Hematopoietic multipotent progenitor cell treated with erythropoietin and hydrocortisone succinate and interleukin-3 and kit ligand, for 4 days (in vitro differentiated cells): ENCODE measurements at regions not wholly inside any gene's neighbourhood (a gene's known extent, or its start where the extent isn't known, plus 50 kb on each side); places are given as distances from the start of the nearest gene placed in this dataset.

ENCODE experiments used
- DNase-seq: peaks from one replicate; pipeline ENCODE4 v3.0.0-alpha.2; 2015

DNA sequence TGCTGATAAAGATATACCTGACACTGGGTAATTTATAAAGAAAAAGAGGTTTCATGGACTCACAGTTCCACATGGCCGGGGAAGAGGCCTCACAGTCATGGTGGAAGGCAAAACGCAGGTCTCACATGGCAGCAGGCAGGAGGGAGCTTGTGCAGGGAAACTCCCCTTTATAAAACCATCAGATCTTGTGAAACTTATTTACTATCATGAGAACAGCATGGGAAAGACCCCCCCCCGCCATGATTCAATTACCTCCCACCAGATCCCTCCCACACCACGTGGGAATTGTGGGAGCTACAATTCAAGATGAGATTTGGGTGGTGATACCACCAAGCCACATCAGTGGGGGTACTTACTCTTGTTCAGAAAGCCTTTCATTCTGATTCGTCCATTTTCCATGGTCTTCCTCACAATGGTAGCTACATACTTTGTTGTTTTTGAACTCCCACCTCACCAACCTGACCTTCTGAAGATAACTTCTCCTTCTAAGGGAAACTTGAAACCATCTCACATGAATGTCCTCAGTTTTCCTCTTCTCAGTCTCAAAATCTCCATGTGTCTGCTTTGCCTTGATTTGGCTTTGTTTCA lies 275.6 kb upstream of the PROK2 start:
- no peak for DNase-seq

DNA sequence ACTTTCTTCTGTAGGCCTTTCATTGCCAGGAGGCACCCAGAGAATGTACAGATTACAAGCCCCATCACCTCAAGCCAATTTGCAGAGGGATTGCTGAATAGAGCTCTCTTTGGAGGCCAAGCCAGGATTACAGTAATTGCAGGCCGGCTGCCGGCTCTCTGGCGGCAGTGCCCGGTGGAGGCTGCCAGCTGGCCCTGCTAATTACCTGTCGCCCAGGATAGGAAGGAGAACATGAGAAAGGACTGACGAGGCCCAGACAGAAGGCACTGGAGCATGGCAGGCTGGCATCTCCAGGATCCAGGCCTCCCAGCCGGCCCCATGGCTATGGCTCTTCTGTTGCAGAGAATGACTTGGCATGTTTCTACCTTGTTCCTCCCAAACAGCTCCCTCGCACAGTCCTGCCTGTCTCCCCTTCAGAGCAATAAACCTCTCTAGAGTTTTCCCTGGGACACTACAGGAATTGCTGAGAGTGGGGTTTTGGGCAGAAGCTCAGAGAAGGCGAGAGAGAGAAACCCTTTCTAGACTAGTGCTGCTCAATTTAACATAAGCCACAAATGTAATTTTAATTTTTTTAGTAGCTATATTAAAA lies 273.6 kb upstream of the PROK2 start:
- no peak for DNase-seq

DNA sequence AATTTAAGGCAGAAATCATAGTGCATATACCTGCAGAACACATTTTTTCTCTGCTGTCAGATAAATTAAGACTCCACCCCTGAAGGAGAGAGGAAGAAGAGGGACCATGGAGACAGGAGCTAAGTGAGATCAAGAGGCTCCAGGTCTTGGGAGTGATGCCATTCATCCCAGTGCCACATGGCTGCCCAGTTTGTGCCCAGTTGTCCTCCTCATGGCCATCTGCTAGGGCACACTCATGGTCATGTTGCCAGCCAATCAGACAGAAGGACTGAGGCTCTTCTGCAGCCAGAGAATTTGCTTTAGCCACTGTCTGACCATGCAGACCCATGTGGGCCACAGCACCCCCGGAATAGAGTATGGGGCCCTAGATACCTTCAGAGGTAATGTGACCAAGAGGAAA lies 270.5 kb upstream of the PROK2 start:
- DNase-seq = no peak

DNA sequence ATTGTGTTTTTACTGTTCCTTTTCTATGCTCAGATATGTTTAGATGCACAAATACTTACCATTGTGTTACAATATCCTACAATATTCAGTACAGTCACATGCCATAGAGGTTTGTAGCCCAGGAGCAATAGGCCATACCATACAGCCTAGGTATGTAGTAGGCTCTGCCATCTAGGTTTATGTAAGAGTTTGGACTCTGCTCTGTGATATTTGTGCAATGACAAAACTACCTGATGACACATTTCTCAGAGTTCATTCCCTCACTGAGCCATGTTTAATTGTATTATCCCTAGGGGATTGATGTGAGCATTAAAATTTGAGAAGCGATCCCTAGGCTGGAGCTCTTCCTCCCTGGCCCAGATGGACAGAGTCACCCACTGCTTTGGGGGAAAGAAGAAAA lies 270.0 kb upstream of the PROK2 start:
- DNase-seq = no peak

DNA sequence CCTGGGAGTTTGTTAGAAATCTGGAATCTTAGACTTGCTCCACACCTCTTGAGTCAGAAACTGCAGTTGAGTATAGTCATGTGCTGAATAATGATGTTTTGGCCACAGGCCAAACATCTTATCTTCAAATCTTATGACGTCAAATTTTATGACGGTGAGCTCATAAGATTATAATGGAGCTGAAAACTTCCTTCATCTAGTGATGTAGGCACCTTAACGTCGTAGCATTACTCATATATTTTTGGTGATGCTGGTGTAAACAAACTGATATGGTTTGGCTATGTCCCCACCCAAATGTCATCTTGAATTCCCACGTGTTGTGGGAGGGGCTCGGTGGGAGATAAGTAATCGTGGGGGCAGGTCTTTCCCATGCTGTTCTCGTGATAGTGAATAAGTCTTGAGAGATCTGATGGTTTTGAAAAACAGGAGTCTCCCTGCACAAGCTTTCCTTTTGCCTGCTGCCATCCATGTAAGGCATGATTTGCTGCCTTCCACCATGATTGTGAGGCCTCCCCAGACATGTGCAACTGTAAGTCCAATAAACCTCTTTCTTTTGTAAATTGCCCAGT lies 268.0 kb upstream of the PROK2 start:
- DNase-seq = peak; percentile 13

DNA sequence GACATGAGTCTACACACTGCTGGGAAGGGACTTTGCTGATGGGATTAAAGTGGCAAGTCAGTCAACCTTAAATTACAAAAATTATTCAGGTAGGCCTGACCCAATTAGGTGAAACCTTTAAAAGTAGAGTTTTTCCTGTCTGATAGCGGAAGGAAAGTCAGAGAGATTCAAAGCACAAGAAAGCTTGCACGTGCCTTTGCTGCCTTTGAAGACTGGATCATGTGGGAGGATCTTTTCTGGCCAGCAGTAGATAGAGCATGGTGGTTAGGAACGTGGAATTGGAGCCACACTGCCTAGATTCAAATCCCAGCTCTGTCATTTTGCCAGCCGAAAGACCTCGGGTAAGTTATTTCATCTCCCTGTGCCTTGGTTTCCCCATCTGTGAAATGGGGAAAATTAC lies 265.8 kb upstream of the PROK2 start:
- no peak for DNase-seq

DNA sequence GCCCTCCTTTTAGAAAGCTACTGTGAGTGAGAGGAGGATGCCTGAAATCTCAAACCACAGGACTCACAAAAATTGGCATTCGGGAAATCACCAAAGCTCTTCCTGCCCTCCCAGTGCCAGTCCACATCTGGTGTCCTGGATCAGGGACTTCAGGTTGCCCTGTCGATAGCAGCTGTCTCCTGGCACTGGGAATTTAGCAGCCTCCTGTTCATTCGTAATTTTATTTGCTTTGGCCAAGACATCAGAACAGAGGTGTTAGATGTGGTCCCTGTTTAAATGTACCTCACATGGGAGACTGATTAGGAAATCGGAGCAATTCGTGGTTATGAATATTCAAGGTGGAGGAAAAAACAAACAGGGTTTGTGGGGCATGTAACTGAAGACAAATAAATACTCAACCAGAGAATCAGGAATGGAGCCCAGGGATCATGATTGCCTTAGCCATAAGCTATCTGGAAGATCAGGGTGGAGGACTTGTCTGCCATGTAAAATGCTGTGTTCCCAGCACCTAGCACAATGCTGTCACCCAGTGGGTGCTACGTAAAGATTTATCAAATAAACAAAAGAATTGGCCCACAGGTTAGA lies 265.2 kb upstream of the PROK2 start:
- DNase-seq = no peak

DNA sequence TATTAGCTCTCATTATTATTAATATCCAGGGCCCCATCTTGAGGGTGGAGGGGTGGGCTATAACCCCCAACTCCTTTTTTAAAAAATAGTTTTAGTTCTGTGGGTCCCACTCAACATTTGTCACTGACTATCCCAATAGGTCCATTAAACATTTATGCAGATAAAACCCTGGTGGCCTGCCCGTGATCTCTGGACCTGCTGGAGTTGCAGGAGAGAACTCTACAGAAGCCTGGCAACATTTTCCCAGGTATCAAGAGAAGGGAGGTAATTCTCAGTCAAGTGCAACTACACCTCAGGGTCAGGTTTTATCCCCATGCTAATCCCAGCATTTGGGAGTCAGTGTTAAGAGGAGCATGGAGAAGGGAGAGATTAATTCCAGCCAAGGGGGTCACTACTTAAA lies 264.4 kb upstream of the PROK2 start:
- no peak for DNase-seq

DNA sequence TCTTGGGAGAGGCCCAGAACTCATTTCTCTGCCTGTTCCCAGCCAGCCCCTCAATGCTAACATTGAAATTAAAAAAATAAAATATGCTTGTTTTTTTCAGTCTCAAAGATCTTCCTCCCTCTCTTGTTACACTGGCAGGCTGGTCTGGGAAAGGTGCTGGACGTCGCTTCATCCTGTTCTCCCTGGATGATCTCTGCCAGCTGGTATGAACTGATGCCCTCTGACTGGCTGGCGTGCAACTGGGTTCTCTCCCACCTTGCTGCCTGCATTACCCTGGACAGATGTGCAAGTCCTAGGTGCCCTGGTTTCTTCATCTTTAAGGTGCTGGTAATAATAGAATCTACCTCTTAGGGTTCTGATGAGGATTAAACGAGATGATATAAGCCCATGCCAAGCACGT lies 263.9 kb upstream of the PROK2 start:
- no peak for DNase-seq

DNA sequence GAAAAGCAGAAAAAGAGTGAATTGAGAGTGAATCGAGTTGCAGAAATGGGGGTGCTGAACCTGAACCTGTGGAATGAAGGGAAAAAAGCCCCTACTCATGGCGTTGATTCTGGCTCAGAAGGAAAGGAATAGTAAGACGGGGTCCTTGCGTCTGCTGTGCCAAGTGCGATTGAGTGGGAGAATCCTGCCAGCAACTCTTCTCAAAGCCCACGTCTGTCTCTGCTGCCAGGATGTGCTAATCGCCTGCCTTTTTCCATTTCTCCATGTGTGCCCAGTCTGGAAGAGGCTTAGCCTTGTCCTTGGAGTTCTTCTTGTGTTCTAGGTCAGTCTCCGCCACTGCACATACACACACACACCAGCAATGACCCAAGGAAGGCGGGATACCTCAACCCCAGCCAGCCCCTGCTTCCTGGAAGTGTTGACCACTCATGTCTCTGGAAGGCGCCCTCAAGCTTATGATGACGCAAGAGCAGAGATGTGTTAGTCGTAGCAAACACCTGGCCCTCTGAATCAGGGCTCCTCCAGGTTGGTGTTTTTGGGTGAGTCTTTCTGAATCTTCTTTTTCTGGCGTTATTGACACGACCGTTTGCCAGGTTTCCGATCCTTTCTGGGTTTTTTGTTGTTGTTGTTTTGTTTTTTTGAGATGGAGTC lies 262.4 kb upstream of the PROK2 start:
- DNase-seq = no peak

DNA sequence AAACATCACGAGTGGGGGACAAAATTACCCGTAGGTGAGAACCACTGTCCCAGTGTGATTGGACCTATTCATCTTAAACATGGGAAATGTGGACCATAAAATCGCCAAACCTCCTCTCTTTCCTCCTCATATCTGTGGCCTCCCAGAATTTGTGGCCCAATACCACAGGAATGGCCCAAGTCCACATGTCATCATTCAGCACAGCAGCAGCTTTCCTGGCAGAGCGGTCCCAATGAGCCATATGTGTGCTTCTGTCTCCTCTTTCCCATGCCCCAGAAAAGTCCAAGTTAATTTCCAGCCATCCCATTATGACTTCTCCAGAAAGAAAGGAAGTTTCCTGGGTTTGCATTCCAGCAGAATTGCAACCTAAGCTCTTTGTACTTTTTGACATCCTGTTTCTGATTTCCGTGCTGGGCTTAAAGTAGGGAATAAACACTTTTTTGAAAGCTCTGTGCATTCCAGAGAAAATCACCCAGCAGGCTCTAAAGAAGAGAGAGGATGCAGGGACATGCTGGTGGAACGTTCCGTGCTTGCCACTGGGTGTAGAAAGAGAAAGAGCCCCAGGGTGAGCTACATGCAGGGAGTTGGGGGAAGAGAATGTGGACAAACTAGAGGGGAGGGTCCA lies 259.4 kb upstream of the PROK2 start:
- DNase-seq = no peak

DNA sequence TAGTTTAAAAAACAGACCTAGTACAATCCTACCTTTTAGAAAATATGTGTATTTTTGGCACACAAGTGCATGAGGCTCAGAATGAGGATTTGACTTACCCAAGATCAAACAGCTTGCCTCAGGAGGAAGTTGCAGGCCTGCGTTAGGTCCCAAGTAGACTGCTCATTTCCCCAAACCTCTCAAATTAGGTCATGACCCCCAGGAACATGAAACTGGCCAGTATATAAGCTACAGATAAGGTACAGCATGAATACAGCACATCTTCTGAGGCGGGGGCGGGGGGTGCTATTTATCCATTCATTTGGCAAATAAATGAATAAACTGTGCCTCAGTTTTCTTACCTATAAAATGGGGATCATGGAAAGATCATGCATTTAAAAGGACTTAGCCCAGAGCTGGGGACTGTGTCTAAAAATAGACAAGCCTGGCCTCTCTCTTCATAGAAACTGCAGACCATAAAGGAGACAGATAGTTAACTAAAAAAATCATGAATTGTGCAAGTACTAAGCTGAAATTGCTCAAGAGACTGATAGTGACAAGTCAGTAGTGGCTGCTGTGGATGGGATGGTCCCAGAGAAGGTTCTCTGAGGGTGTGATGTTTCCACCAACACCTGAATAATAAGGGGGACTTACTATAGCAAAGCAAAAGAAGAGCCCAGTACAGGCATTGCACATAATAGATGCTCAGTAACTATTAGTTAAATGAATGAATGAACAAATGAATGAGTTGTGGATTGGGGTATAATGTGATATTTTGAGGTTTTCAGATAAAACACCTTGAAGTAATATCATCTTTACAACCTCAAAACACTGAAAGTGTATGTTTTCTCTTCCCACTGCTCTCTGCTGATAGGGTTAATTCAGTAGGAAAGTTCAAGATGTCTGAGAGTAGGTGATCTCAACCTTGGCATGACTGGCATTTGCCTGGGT lies 258.5 kb upstream of the PROK2 start:
- peak; percentile 48 for DNase-seq

DNA sequence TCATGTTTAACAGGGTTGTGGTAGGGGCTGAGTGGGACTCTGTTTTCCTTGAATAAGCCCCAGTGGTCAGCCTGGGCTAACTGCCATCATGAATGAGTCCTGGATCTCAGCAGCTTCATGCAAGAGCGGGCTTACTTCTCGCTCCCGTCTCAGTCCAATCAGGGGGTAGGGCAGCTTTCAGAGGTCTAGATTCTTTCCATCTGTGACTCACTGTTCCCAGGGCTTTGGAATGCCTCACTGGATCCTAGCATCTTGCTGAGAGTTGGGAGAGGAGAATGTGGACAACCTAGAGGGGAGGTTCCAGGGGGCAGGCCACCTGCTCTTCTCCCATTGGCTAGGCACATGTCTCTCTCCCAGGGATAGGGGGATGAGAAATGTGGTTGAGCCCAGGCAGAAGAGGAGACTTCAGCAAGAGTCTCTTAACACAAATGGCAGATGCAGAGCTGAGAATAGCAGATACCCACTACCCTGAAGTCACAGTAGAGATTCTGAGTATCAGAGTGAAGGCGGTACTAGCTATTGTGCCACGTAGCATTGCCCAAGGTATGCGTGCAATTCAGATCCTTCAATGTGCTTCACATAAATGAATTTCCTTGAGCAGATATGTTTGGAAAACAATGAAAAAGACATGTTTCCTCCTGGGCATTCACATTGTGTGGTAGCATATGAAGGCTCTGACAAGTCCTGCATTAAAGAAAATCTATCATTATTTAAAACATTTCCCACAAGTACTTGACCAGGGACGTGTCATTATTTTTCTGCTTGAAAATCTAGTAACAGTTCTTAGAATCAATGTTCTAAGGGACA lies 257.7 kb upstream of the PROK2 start:
- no peak for DNase-seq

DNA sequence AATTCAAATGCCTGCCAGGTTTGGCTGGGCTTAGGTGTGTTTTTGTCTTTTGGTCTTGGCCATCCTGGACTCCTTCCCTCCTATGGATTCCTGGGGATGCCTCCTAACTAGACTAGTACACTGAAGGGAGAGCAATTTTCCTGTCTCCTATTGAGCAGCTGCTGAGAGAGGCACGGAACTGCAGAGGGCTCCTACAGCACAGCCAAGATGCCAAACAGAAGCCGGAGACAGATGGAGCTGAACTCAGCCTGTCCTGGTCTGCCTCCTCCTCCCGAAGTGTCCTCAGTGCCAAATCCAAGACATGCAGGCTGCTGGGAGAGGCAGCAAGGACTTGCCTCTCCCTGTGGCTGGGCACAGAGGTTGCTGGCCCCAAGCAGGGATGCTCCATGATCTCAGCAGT lies 256.6 kb upstream of the PROK2 start:
- DNase-seq = no peak

DNA sequence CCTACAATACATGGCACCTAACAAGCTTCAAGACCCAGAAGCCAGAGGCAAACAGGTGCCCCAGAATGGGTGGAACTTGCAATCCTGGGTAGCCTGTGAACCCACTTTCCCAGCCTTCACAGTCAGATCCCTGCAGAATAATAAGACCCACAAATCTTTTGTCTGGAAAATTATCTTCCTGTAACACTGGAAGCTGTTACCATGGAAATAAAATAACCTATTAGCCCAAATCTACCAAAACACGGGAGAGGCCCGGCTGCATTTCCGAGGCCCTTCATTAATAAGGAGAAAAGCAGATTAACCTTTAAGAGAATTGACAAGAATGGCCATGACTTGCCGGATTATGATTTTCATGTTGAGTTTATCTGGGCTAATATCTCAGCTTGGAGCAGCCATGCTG lies 256.1 kb upstream of the PROK2 start:
- no peak for DNase-seq

DNA sequence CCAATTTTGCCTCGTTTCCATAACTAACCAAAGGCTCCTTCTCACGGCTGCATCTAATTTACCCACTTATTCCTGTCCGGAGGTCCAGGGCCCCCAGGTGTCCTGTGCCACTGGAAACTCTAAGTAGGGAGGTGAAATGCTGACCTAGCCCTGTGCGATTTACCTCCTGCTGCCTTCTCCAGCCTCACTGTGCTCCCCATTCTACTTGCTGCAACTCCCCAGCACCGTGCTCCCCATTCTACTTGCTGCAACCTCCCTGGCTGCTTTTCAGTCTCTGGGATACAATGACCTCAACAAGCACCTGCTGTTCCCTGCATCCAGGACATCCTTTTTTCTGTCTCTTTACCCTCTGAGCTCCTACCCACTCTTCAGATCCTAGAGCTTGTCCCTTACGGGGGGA lies 254.7 kb upstream of the PROK2 start:
- no peak for DNase-seq

DNA sequence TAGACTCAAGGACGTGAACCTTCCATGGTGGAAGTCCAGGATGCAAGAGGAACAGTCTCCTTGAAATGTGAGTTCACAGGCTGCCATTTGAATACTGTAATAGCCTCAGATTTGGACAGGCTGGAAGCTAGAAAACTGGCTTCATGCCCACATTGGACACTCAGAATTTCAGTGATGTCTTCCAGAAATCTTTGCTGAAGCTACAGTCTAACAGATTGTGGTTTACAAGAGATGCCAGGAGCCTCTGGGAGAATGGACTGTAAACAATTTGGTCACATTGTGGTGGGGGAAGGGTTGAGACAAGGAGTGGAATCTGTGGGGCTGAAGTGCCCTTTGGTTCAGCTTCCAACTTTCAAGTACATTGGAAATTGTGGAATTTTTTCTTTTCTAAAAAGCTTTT lies 252.0 kb upstream of the PROK2 start:
- DNase-seq = no peak

DNA sequence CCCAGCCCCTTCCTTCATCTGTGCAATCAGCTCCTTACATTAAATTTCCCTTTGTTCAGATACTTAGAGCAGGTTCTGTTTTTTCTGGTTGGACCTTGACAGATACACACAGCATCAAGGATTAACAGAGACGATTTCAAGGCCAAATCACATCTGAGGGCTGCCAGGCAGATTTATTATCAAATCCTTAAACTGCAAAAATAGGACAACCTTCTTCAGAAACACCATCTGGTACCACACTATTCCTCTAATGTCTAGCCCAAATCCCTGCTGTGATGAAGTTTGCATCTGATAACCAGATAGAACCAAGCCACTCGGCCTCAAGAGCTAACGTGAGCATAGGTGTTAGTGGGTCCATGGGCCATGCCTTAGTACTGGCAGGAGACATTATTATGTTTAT lies 250.7 kb upstream of the PROK2 start:
- DNase-seq = no peak

DNA sequence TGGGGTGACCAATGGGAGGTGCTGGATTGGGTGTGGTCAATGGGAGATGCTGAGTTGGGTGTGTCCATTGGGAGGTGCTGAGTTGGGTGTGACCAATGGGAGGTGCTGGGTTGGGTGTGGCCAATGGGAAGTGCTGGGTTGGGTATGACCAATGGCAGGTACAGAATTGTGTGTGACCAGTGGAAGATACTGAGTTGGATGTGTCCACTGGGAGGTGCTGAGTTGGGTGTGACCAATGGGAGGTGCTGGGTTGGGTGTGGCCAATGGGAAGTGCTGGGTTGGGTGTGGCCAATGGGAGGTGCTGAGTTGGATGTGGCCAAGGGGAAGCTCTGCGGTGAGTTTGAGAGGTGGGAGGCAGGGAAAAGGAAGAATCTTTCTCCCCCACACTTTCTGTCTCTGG lies 250.0 kb upstream of the PROK2 start:
- peak; percentile 64 for DNase-seq

DNA sequence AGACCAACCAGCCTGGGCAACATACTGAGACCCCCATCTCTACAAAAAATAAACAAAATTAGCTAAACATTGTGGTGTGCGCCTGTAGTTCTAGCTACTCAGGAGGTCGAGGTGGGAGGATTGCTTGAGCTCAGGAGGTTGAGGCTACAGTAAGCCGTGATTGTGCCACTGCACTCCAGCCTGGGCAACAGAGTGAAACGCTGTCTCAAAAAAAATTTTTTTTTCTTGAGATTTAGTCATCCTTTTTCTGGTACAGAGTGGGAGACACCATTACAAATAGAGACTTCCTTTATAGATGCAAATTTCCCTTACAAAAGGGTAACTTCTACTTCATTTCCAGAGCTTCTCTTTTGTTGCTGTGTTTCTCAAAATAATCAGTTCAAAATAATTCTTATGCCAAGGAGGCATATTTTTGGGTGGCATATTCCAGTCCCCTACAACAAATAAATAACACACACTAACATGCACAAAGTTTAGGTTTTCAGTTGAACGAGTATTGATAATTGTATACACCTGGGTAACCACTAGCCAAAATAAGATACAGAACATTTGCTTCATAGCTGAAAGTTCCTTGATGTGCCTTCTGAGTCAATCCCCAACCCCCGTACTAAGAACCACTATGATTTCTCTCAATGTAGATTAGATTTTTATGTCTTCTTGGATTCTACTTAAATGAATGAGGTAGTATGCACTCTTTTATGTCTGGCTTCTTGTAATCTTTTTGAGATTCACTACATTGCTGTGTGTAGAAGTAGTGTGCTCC lies 248.9 kb upstream of the PROK2 start:
- no peak for DNase-seq
